Breast epithelium (tissue), 4 donors: ENCODE measurements at regions not wholly inside any gene's neighbourhood (a gene's known extent, or its start where the extent isn't known, plus 50 kb on each side); places are given as distances from the start of the nearest gene placed in this dataset.

Source experiments
- DNase-seq, 2 donors: peaks; one replicate each; pipeline ENCODE4 v3.0.0-alpha.2; 2019; ENCODE audit warnings: low spot score in 2 of 2
- H3K27ac ChIP-seq, 2 donors: fragments of 200-600 bp; sonication (generic) in 1 of 2; one replicate each; pipeline ENCODE4 v1.5.1; 2016 to 2019; ENCODE audit warnings: mild to moderate bottlenecking in 1 of 2
- H3K27me3 ChIP-seq, 2 donors: fragments of 200-600 bp; sonication (generic) in 1 of 2; one replicate each; pipeline versions ENCODE4 v1.5.1 to v1.6.0; 2017 to 2019; ENCODE audit warnings: control low read depth in 1 of 2, mild to moderate bottlenecking in 1 of 2
- H3K36me3 ChIP-seq: fragments of 200-600 bp; one replicate; pipeline ENCODE4 v1.5.1; 2019
- H3K4me1 ChIP-seq, 2 donors: fragments of 200-600 bp; sonication (generic); one replicate each; pipeline ENCODE4 v1.5.1; 2016 to 2019; ENCODE audit warnings: control low read depth in 1 of 2
- H3K4me3 ChIP-seq, 3 donors: fragments of 200-600 bp; sonication (generic); 1 replicate in 2 of 3; 2 replicates in 1 of 3; pipeline ENCODE4 v1.5.1; 2016 to 2019; ENCODE audit warnings: mild to moderate bottlenecking in 3 of 3, moderate library complexity in 2 of 3
- H3K9me3 ChIP-seq, 2 donors: fragments of 200-600 bp; sonication (generic) in 1 of 2; one replicate each; pipeline ENCODE4 v1.5.1; 2016 to 2019; ENCODE audit warnings: control low read depth in 1 of 2
- CTCF ChIP-seq, 3 donors: fragments of 450-650 bp; IDR thresholded peaks; one replicate each; pipeline ENCODE4 v1.5.1; 2016 to 2017; ENCODE audit warnings: antibody characterized with exemption in 3 of 3, mild to moderate bottlenecking in 3 of 3, moderate library complexity in 3 of 3
- POLR2A ChIP-seq: fragments of 450-650 bp; IDR thresholded peaks from one replicate; pipeline ENCODE4 v1.6.1; 2016; ENCODE audit warnings: antibody characterized with exemption, mild to moderate bottlenecking, moderate library complexity
- POLR2AphosphoS5 ChIP-seq, 3 donors: sonication (generic); formaldehyde crosslinking; IDR thresholded peaks; one replicate each; pipeline ENCODE4 v1.6.1; 2017; ENCODE audit warnings: antibody characterized with exemption in 3 of 3
- intact Hi-C: fragments of 100-400 bp; cut with DNase I; formaldehyde crosslinking; loops from one replicate; pipeline ENCODE4 v1.15.1; 2023; ENCODE audit warnings: low total_unique reads

- Histone ChIP-seq H3K27me3 (no peaks in the 10 kb centered on the region), H3K27ac (no peak overlapping the region), H3K4me3 (no peak overlapping the region), H3K9me3 (no peaks in the 10 kb centered on the region), H3K36me3 (no peaks in the 10 kb centered on the region), H3K4me1 (no peaks in the 10 kb centered on the region)
- no peak for DNase-seq
- TF ChIP-seq CTCF (IDR thresholded peaks at IDR 0.05): no peak
- TF ChIP-seq POLR2AphosphoS5 (IDR thresholded peaks at IDR 0.05): no peak
- no peak for TF ChIP-seq POLR2A
- intact Hi-C loops: loop anchor here (5.0 kb wide), 1 partner anchor 647 kb away; no protein-coding TSS in a partner anchor
Measured at GRCh38 chr4:135840781-135841180, 1639.2 kb upstream of the PABPC4L start.

GRCh38 chr4:135839712-135840111, 1638.1 kb upstream of the PABPC4L start:
- no peaks in the 10 kb centered on the region for H3K27me3 ChIP-seq
- TF ChIP-seq POLR2A (no peak), CTCF (IDR thresholded peaks at IDR 0.05) (no peak), POLR2AphosphoS5 (IDR thresholded peaks at IDR 0.05) (no peak)
- intact Hi-C loops: loop anchor here (5.0 kb wide), 1 partner anchor 648 kb away; no protein-coding TSS in a partner anchor
- no peaks in the 10 kb centered on the region for H3K4me1 ChIP-seq
- no peaks in the 10 kb centered on the region for H3K36me3 ChIP-seq
- H3K4me3 ChIP-seq: no peak overlapping the region
- DNase-seq: no peak
- H3K9me3 ChIP-seq: no peaks in the 10 kb centered on the region
- H3K27ac ChIP-seq: no peak overlapping the region

GRCh38 chr4:135838889-135839288, 1637.3 kb upstream of the PABPC4L start:
- intact Hi-C loops: no loop called here
- DNase-seq: no peak
- Histone ChIP-seq H3K9me3 (no peaks in the 10 kb centered on the region), H3K4me3 (no peak overlapping the region), H3K36me3 (no peaks in the 10 kb centered on the region), H3K27ac (no peak overlapping the region), H3K4me1 (no peaks in the 10 kb centered on the region), H3K27me3 (no peaks in the 10 kb centered on the region)
- no peak for TF ChIP-seq POLR2AphosphoS5 (IDR thresholded peaks at IDR 0.05)

GRCh38 chr4:135834471-135834870, 1632.9 kb upstream of the PABPC4L start:
- H3K27ac ChIP-seq: no peak overlapping the region
- H3K4me1 ChIP-seq: no peaks in the 10 kb centered on the region
- DNase-seq: no peak
- TF ChIP-seq POLR2A: no peak
- no peak for TF ChIP-seq CTCF (IDR thresholded peaks at IDR 0.05)
- TF ChIP-seq POLR2AphosphoS5 (IDR thresholded peaks at IDR 0.05): no peak
- no peaks in the 10 kb centered on the region for H3K9me3 ChIP-seq
- H3K36me3 ChIP-seq: no peaks in the 10 kb centered on the region
- H3K27me3 ChIP-seq: no peaks in the 10 kb centered on the region
- intact Hi-C loops: no loop called here
- no peak overlapping the region for H3K4me3 ChIP-seq

GRCh38 chr4:135833529-135833928, 1631.9 kb upstream of the PABPC4L start:
- no peaks in the 10 kb centered on the region for H3K27me3 ChIP-seq
- H3K27ac ChIP-seq: no peak overlapping the region
- DNase-seq: no peak
- H3K4me1 ChIP-seq: no peaks in the 10 kb centered on the region
- no peaks in the 10 kb centered on the region for H3K36me3 ChIP-seq
- intact Hi-C loops: no loop called here
- no peaks in the 10 kb centered on the region for H3K9me3 ChIP-seq
- H3K4me3 ChIP-seq: no peak overlapping the region
- TF ChIP-seq POLR2A: no peak
- TF ChIP-seq POLR2AphosphoS5 (IDR thresholded peaks at IDR 0.05): no peak
- TF ChIP-seq CTCF (IDR thresholded peaks at IDR 0.05): no peak

- TF ChIP-seq CTCF (IDR thresholded peaks at IDR 0.05) (no peak), POLR2A (no peak), POLR2AphosphoS5 (IDR thresholded peaks at IDR 0.05) (no peak)
- no peak for DNase-seq
- H3K27me3 ChIP-seq: no peaks in the 10 kb centered on the region
- intact Hi-C loops: no loop called here
- H3K36me3 ChIP-seq: no peaks in the 10 kb centered on the region
- no peaks in the 10 kb centered on the region for H3K9me3 ChIP-seq
- no peak overlapping the region for H3K27ac ChIP-seq
- no peak overlapping the region for H3K4me3 ChIP-seq
- H3K4me1 ChIP-seq: no peaks in the 10 kb centered on the region
Measured at GRCh38 chr4:135824759-135825296, 1623.2 kb upstream of the PABPC4L start.
